SK-N-MC (cell line): ENCODE measurements at regions not wholly inside any gene's neighbourhood (a gene's known extent, or its start where the extent isn't known, plus 50 kb on each side); places are given as distances from the start of the nearest gene placed in this dataset.

Source experiments
- EZH2 ChIP-seq: fragments of 200-600 bp; sonication (generic); IDR thresholded peaks from one replicate; pipeline ENCODE4 v1.6.1; 2017; ENCODE audit warnings: antibody characterized with exemption
- POLR2AphosphoS5 ChIP-seq: IDR thresholded peaks from 2 replicates; pipeline ENCODE4 v1.6.1; 2012; ENCODE audit warnings: mild to moderate bottlenecking, low read depth, low read length, borderline replicate concordance

- TF ChIP-seq EZH2 (no peak), POLR2AphosphoS5 (no peak)
Observed at GRCh38 chr17:62859146-62859545, 51.0 kb upstream of the MARCHF10 start.
